Mesenchymal stem cell (in vitro differentiated cells and primary cell): ENCODE measurements at regions not wholly inside any gene's neighbourhood (a gene's known extent, or its start where the extent isn't known, plus 50 kb on each side); places are given as distances from the start of the nearest gene placed in this dataset.

ENCODE experiments used
- DNase-seq: peaks from one replicate; pipeline ENCODE4 v3.0.0-alpha.2; 2013
- H2AFZ ChIP-seq: one replicate; pipeline ENCODE4 v1.6.1; 2013; ENCODE audit warnings: low read depth, mild to moderate bottlenecking, control low read depth, inconsistent platforms, low read length, moderate library complexity
- H2AK5ac ChIP-seq: 2 replicates; pipeline ENCODE4 v1.6.1; 2013; ENCODE audit warnings: low read length, moderate library complexity, mild to moderate bottlenecking, inconsistent platforms; ENCODE audit not compliant: severe bottlenecking
- H2BK120ac ChIP-seq: one replicate; pipeline ENCODE4 v1.6.1; 2013; ENCODE audit warnings: low read depth, mild to moderate bottlenecking, inconsistent platforms, low read length, moderate library complexity
- H2BK12ac ChIP-seq, 2 experiments: one replicate each; pipeline ENCODE4 v1.6.1; 2013; ENCODE audit warnings: inconsistent platforms in 2 of 2, low read length in 2 of 2, mild to moderate bottlenecking in 2 of 2, moderate library complexity in 2 of 2, control low read depth in 1 of 2
- H2BK15ac ChIP-seq: one replicate; pipeline ENCODE4 v1.6.1; 2013; ENCODE audit warnings: mild to moderate bottlenecking, low read depth, inconsistent platforms; ENCODE audit not compliant: poor library complexity, severe bottlenecking
- H2BK5ac ChIP-seq: 2 replicates; pipeline ENCODE4 v1.6.1; 2013; ENCODE audit warnings: low read depth, mild to moderate bottlenecking, low read length, control low read depth, inconsistent platforms; ENCODE audit not compliant: poor library complexity, severe bottlenecking
- H3K14ac ChIP-seq, 2 experiments: one replicate each; pipeline ENCODE4 v1.6.1; 2013; ENCODE audit warnings: inconsistent platforms in 2 of 2, low read length in 2 of 2, control low read depth in 1 of 2, mild to moderate bottlenecking in 1 of 2, moderate library complexity in 1 of 2
- H3K18ac ChIP-seq, 2 experiments: one replicate each; pipeline ENCODE4 v1.6.1; 2013; ENCODE audit warnings: inconsistent platforms in 2 of 2, low read length in 2 of 2, control low read depth in 1 of 2, low read depth in 1 of 2, mild to moderate bottlenecking in 1 of 2
- H3K23ac ChIP-seq, 2 experiments: one replicate each; pipeline ENCODE4 v1.6.1; 2013; ENCODE audit warnings: inconsistent platforms in 2 of 2, low read length in 2 of 2, mild to moderate bottlenecking in 2 of 2, moderate library complexity in 2 of 2, control low read depth in 1 of 2
- H3K27ac ChIP-seq: 2 replicates; pipeline ENCODE4 v1.5.1; 2013; ENCODE audit warnings: mild to moderate bottlenecking, moderate library complexity, low read length, control low read depth, inconsistent platforms; ENCODE audit not compliant: poor library complexity, severe bottlenecking
- H3K27me3 ChIP-seq, 2 experiments: 2 replicates each; pipeline versions ENCODE4 v1.6.1 to v1.7.0; 2013; ENCODE audit warnings: low read length in 2 of 2, mild to moderate bottlenecking in 2 of 2, moderate library complexity in 2 of 2, control low read depth in 1 of 2, inconsistent platforms in 1 of 2; ENCODE audit not compliant: control insufficient read depth in 1 of 2, insufficient read depth in 1 of 2
- H3K36me3 ChIP-seq, 2 experiments: 2 replicates each; pipeline versions ENCODE4 v1.6.1 to v1.7.0; 2013; ENCODE audit warnings: low read length in 2 of 2, control low read depth in 1 of 2, inconsistent platforms in 1 of 2, low read depth in 1 of 2, mild to moderate bottlenecking in 1 of 2; ENCODE audit not compliant: insufficient read depth in 2 of 2, control insufficient read depth in 1 of 2
- H3K4ac ChIP-seq, 2 experiments: one replicate each; pipeline ENCODE4 v1.6.1; 2013; ENCODE audit warnings: inconsistent platforms in 2 of 2, low read length in 2 of 2, mild to moderate bottlenecking in 2 of 2, moderate library complexity in 2 of 2, control low read depth in 1 of 2, low read depth in 1 of 2
- H3K4me1 ChIP-seq: 2 replicates; pipeline ENCODE4 v1.6.1; 2013; ENCODE audit warnings: low read depth, low read length, control low read depth; ENCODE audit not compliant: control insufficient read depth, insufficient read depth
- H3K4me2 ChIP-seq: 2 replicates; pipeline ENCODE4 v1.6.1; 2013; ENCODE audit warnings: low read length, mild to moderate bottlenecking, inconsistent platforms; ENCODE audit not compliant: poor library complexity, severe bottlenecking
- H3K4me3 ChIP-seq, 2 experiments: 2 replicates each; pipeline versions ENCODE4 v1.5.1 to v1.7.0; 2013; ENCODE audit warnings: low read length in 2 of 2, mild to moderate bottlenecking in 2 of 2, control low read depth in 1 of 2, low read depth in 1 of 2; ENCODE audit not compliant: insufficient read depth in 1 of 2
- H3K79me1 ChIP-seq: replicated peaks from 2 replicates; pipeline ENCODE4 v1.6.1; 2013; ENCODE audit warnings: mild to moderate bottlenecking, control low read depth, low read length, inconsistent platforms; ENCODE audit not compliant: poor library complexity, severe bottlenecking
- H3K9ac ChIP-seq: 2 replicates; pipeline ENCODE4 v1.7.0; 2013; ENCODE audit warnings: mild to moderate bottlenecking, low read length, moderate library complexity
- H3K9me3 ChIP-seq: 2 replicates; pipeline ENCODE4 v1.7.0; 2013; ENCODE audit warnings: mild to moderate bottlenecking, low read length; ENCODE audit not compliant: control insufficient read depth
- H4K8ac ChIP-seq: one replicate; pipeline ENCODE4 v1.6.1; 2013; ENCODE audit warnings: inconsistent platforms, mild to moderate bottlenecking, low read length, moderate library complexity
- H4K91ac ChIP-seq: one replicate; pipeline ENCODE4 v1.6.1; 2013; ENCODE audit warnings: mild to moderate bottlenecking, low read length, inconsistent platforms
- WGBS: methylation state at CpG from one replicate; pipeline ENCODE4 v1.1.7; 2013; ENCODE audit warnings: mixed read lengths; 5-methylcytosine and 5-hydroxymethylcytosine counted together

- DNase-seq = no peak
- no peaks in the 10 kb centered on the region for H3K36me3 ChIP-seq
- H2BK5ac ChIP-seq = no peak overlapping the region
- H3K27ac ChIP-seq = no peak overlapping the region
- no peak overlapping the region for H3K23ac ChIP-seq
- H2BK12ac ChIP-seq = no peak overlapping the region
- H3K79me1 ChIP-seq = no peaks in the 10 kb centered on the region
- H3K18ac ChIP-seq = no peak overlapping the region
- no peak overlapping the region for H3K4me2 ChIP-seq
- peak overlapping the region; percentile 21 for H3K9ac ChIP-seq
- no peak overlapping the region for H2AFZ ChIP-seq
- no peak overlapping the region for H3K14ac ChIP-seq
- H3K4ac ChIP-seq = no peak overlapping the region
- no peak overlapping the region for H2AK5ac ChIP-seq
- H2BK120ac ChIP-seq = no peak overlapping the region
- no peak overlapping the region for H3K4me3 ChIP-seq
- no peak overlapping the region for H2BK15ac ChIP-seq
- no peak overlapping the region for H4K8ac ChIP-seq
- no peaks in the 10 kb centered on the region for H3K27me3 ChIP-seq
- no peaks in the 10 kb centered on the region for H3K9me3 ChIP-seq
- WGBS = 83% methylated on average over 1 of the region's 2 CpGs
- H3K4me1 ChIP-seq = no peaks in the 10 kb centered on the region
- H4K91ac ChIP-seq = no peak overlapping the region
Measured at GRCh38 chr3:22451501-22451900, 700.5 kb upstream of the ZNF385D start.

- H3K79me1 ChIP-seq = no peaks in the 10 kb centered on the region
- no peak overlapping the region for H2AFZ ChIP-seq
- H3K18ac ChIP-seq = no peak overlapping the region
- no peak overlapping the region for H2AK5ac ChIP-seq
- no peak overlapping the region for H3K14ac ChIP-seq
- no peaks in the 10 kb centered on the region for H3K27me3 ChIP-seq
- H2BK5ac ChIP-seq = no peak overlapping the region
- H2BK120ac ChIP-seq = no peak overlapping the region
- no peak overlapping the region for H3K4me2 ChIP-seq
- H2BK12ac ChIP-seq = no peak overlapping the region
- H3K23ac ChIP-seq = no peak overlapping the region
- no peak overlapping the region for H3K4ac ChIP-seq
- H2BK15ac ChIP-seq = no peak overlapping the region
- H3K27ac ChIP-seq = no peak overlapping the region
- no peak overlapping the region for H4K91ac ChIP-seq
- no CpG with 5 or more reads among the region's 1 CpG for WGBS
- no peaks in the 10 kb centered on the region for H3K36me3 ChIP-seq
- H3K9ac ChIP-seq = no peak overlapping the region
- H3K9me3 ChIP-seq = no peaks in the 10 kb centered on the region
- no peak overlapping the region for H4K8ac ChIP-seq
- no peak for DNase-seq
- H3K4me1 ChIP-seq = no peaks in the 10 kb centered on the region
- no peak overlapping the region for H3K4me3 ChIP-seq
Measured at GRCh38 chr3:22453906-22454535, 703.0 kb upstream of the ZNF385D start.

- H3K23ac ChIP-seq = no peak overlapping the region
- H2BK5ac ChIP-seq = no peak overlapping the region
- no peak overlapping the region for H4K8ac ChIP-seq
- 91% methylated on average over 1 of the region's 4 CpGs for WGBS
- H3K9ac ChIP-seq = no peak overlapping the region
- DNase-seq = no peak
- no peak overlapping the region for H3K14ac ChIP-seq
- no peak overlapping the region for H2AFZ ChIP-seq
- H4K91ac ChIP-seq = no peak overlapping the region
- H3K27ac ChIP-seq = no peak overlapping the region
- H3K36me3 ChIP-seq = no peaks in the 10 kb centered on the region
- no peaks in the 10 kb centered on the region for H3K79me1 ChIP-seq
- no peak overlapping the region for H2AK5ac ChIP-seq
- no peak overlapping the region for H2BK12ac ChIP-seq
- H3K4me2 ChIP-seq = no peak overlapping the region
- H2BK15ac ChIP-seq = no peak overlapping the region
- H3K4me1 ChIP-seq = peaks cover 4% of the 10 kb centered on the region
- H3K27me3 ChIP-seq = peaks cover 0 to 19% of the 10 kb centered on the region in 2 experiments
- no peak overlapping the region for H2BK120ac ChIP-seq
- no peak overlapping the region for H3K18ac ChIP-seq
- H3K9me3 ChIP-seq = no peaks in the 10 kb centered on the region
- no peak overlapping the region for H3K4ac ChIP-seq
- H3K4me3 ChIP-seq = no peak overlapping the region
Measured at GRCh38 chr3:22469995-22470394, 719.0 kb upstream of the ZNF385D start.

GRCh38 chr3:22471557-22471956 is 720.5 kb upstream of the ZNF385D start:
- Histone ChIP-seq H4K8ac (no peak overlapping the region), H2AK5ac (no peak overlapping the region), H3K4me1 (peaks cover 4% of the 10 kb centered on the region), H3K23ac (no peak overlapping the region), H3K79me1 (no peaks in the 10 kb centered on the region), H2BK120ac (no peak overlapping the region), H2BK12ac (no peak overlapping the region), H3K14ac (no peak overlapping the region), H3K18ac (no peak overlapping the region), H3K9me3 (no peaks in the 10 kb centered on the region), H3K4me2 (no peak overlapping the region), H3K4me3 (no peak overlapping the region), H3K27me3 (peaks cover 0 to 19% of the 10 kb centered on the region in 2 experiments), H4K91ac (no peak overlapping the region), H3K9ac (no peak overlapping the region), H3K4ac (no peak overlapping the region), H2BK5ac (no peak overlapping the region), H3K27ac (no peak overlapping the region), H2AFZ (no peak overlapping the region), H2BK15ac (no peak overlapping the region), H3K36me3 (no peaks in the 10 kb centered on the region)
- no peak for DNase-seq
- 93% methylated on average over 3 of the region's 4 CpGs for WGBS
